ENCODE measurements at regions not wholly inside any gene's neighbourhood (a gene's known extent, or its start where the extent isn't known, plus 50 kb on each side); places are given as distances from the start of the nearest gene placed in this dataset.

- TF ChIP-seq, protein P1, sequence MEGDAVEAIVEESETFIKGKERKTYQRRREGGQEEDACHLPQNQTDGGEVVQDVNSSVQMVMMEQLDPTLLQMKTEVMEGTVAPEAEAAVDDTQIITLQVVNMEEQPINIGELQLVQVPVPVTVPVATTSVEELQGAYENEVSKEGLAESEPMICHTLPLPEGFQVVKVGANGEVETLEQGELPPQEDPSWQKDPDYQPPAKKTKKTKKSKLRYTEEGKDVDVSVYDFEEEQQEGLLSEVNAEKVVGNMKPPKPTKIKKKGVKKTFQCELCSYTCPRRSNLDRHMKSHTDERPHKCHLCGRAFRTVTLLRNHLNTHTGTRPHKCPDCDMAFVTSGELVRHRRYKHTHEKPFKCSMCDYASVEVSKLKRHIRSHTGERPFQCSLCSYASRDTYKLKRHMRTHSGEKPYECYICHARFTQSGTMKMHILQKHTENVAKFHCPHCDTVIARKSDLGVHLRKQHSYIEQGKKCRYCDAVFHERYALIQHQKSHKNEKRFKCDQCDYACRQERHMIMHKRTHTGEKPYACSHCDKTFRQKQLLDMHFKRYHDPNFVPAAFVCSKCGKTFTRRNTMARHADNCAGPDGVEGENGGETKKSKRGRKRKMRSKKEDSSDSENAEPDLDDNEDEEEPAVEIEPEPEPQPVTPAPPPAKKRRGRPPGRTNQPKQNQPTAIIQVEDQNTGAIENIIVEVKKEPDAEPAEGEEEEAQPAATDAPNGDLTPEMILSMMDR (IDR thresholded peaks at IDR 0.05): no peak
- no peak for TF ChIP-seq POLR2A (IDR thresholded peaks at IDR 0.05)
- no peak for TF ChIP-seq POLR2AphosphoS5 (IDR thresholded peaks at IDR 0.05)
These were observed 412.7 kb downstream of the BCL11B start for GRCh38 chr14:98859301-98859700.

Data from prostate gland (tissue), 2 donors.